HCT116 (cell line): ENCODE measurements at regions not wholly inside any gene's neighbourhood (a gene's known extent, or its start where the extent isn't known, plus 50 kb on each side); places are given as distances from the start of the nearest gene placed in this dataset.

Experiments used
- ATAC-seq: fragments of 200-7000 bp; cut with Tn5 transposase; 2 replicates; pipeline ENCODE4 v1.9.1; 2020; ENCODE audit warnings: mild to moderate bottlenecking, moderate library complexity
- BruUV-seq: library from RNA; stranded (reverse); fragments of 400-500 nt; replicated peaks from 2 replicates; lab custom pipeline; 2021; lab: Mats Ljungman, UMichigan
- CTCF ChIA-PET: fragments of 300-600 bp; sonication (Branson Sonifier 250); formaldehyde crosslinking; loops from one replicate; lab custom pipeline; 2021; ENCODE audit warnings: antibody characterized with exemption; lab: Charles Lee
- POLR2A ChIA-PET: fragments of 300-600, 350-600 bp; sonication (Branson Sonifier 250); formaldehyde crosslinking; loops from one replicate; lab custom pipeline; 2021; ENCODE audit warnings: antibody characterized with exemption; lab: Charles Lee
- RAD21 ChIA-PET, 2 experiments: fragments of 300-600 bp; sonication (Branson Sonifier 250); formaldehyde crosslinking; loops; one replicate each; lab custom pipeline; 2023; ENCODE audit warnings: low total read pairs in 2 of 2; ENCODE audit not compliant: uncharacterized antibody in 2 of 2, unreplicated experiment in 2 of 2, low non-redundant PET in 1 of 2; lab: Charles Lee
- DNase-seq: peaks from one replicate; pipeline ENCODE4 v3.0.0-alpha.2; 2010; ENCODE audit warnings: low read depth, low spot score
- H2AFZ ChIP-seq: fragments of 200-600 bp; shearing (Covaris generic), sonication (generic); 2 replicates; pipeline ENCODE4 v1.6.1; 2017; ENCODE audit warnings: low read depth, mixed run types, mixed read lengths, antibody characterized with exemption, low read length; ENCODE audit not compliant: poor library complexity, severe bottlenecking
- H3K27ac ChIP-seq: 2 replicates; pipeline ENCODE4 v1.5.1; 2012; ENCODE audit warnings: low read depth, low read length
- H3K27me3 ChIP-seq: fragments of 200-600 bp; sonication (generic); 2 replicates; pipeline ENCODE4 v1.6.1; 2016; ENCODE audit warnings: mixed run types, low read length, mixed read lengths; ENCODE audit not compliant: insufficient read depth
- H3K36me3 ChIP-seq, 2 experiments: fragments of 200-500 bp in 1 of 2; fragments of 200-600 bp in 1 of 2; sonication (Bioruptor generic) in 1 of 2; sonication (generic) in 1 of 2; 2 replicates each; pipeline versions ENCODE4 v1.5.1 to v1.6.1; 2014 to 2016; ENCODE audit warnings: low read length in 2 of 2, inconsistent platforms in 1 of 2, mixed read lengths in 1 of 2, mixed run types in 1 of 2; ENCODE audit not compliant: insufficient read depth in 2 of 2, control insufficient read depth in 1 of 2
- H3K4me1 ChIP-seq, 2 experiments: fragments of 200-600 bp in 1 of 2; sonication (generic) in 1 of 2; 2 replicates each; pipeline versions ENCODE4 v1.5.1 to v1.6.1; 2012 to 2017; ENCODE audit warnings: low read length in 2 of 2, inconsistent platforms in 1 of 2, mild to moderate bottlenecking in 1 of 2, mixed read lengths in 1 of 2, mixed run types in 1 of 2, moderate library complexity in 1 of 2; ENCODE audit not compliant: insufficient read depth in 2 of 2, control insufficient read depth in 1 of 2
- H3K4me2 ChIP-seq: fragments of 200-600 bp; sonication (generic); 2 replicates; pipeline ENCODE4 v1.6.1; 2017; ENCODE audit warnings: mixed run types, low read length, mixed read lengths
- H3K4me3 ChIP-seq, 2 experiments: fragments of 200-600 bp in 1 of 2; sonication (generic) in 1 of 2; replicated peaks in 1 of 2; 2 replicates each; pipeline ENCODE4 v1.5.1; 2011 to 2016; ENCODE audit warnings: low read length in 2 of 2, control low read depth in 1 of 2, low read depth in 1 of 2, mild to moderate bottlenecking in 1 of 2, mixed read lengths in 1 of 2, mixed run types in 1 of 2
- H3K79me2 ChIP-seq: fragments of 200-600 bp; sonication (generic); 2 replicates; pipeline ENCODE4 v1.6.1; 2017; ENCODE audit warnings: mild to moderate bottlenecking, mixed run types, low read length, moderate library complexity, mixed read lengths; ENCODE audit not compliant: insufficient read depth
- H3K9ac ChIP-seq: fragments of 200-600 bp; sonication (generic); 2 replicates; pipeline ENCODE4 v1.6.1; 2016; ENCODE audit warnings: low read length, mixed read lengths
- H3K9me2 ChIP-seq: fragments of 200-600 bp; sonication (generic), shearing (Covaris generic); 2 replicates; pipeline ENCODE4 v1.6.1; 2017; ENCODE audit warnings: mixed run types, mild to moderate bottlenecking, moderate library complexity; ENCODE audit not compliant: insufficient read depth
- H3K9me3 ChIP-seq, 2 experiments: fragments of 200-500 bp in 1 of 2; fragments of 200-600 bp in 1 of 2; sonication (Bioruptor generic) in 1 of 2; sonication (generic) in 1 of 2; 2 replicates each; pipeline ENCODE4 v1.6.1; 2014 to 2017; ENCODE audit warnings: low read length in 2 of 2, mixed read lengths in 2 of 2, inconsistent platforms in 1 of 2, low read depth in 1 of 2, mild to moderate bottlenecking in 1 of 2, mixed run types in 1 of 2, moderate library complexity in 1 of 2; ENCODE audit not compliant: control insufficient read depth in 1 of 2, insufficient read depth in 1 of 2
- H4K20me1 ChIP-seq: fragments of 200-600 bp; sonication (generic), shearing (Covaris generic); 2 replicates; pipeline ENCODE4 v1.6.1; 2017; ENCODE audit warnings: mixed run types, mild to moderate bottlenecking, moderate library complexity; ENCODE audit not compliant: insufficient read depth
- EGR1 ChIP-seq: IDR thresholded peaks from 2 replicates; pipeline ENCODE4 v1.6.1; 2012; ENCODE audit warnings: low read depth
- ELF1 ChIP-seq: IDR thresholded peaks from 2 replicates; pipeline ENCODE4 v1.6.1; 2012; ENCODE audit warnings: low read depth, borderline replicate concordance
- EZH2phosphoT487 ChIP-seq: fragments of 200-600 bp; IDR thresholded peaks from 2 replicates; pipeline ENCODE4 v1.6.1; 2018; ENCODE audit warnings: antibody characterized with exemption, borderline replicate concordance
- FOSL1 ChIP-seq: IDR thresholded peaks from 2 replicates; pipeline ENCODE4 v1.6.1; 2012; ENCODE audit warnings: low read depth
- JUND ChIP-seq: IDR thresholded peaks from 2 replicates; pipeline ENCODE4 v1.6.1; 2012
- POLR2A ChIP-seq: IDR thresholded peaks from 2 replicates; pipeline ENCODE4 v1.7.0; 2011; ENCODE audit warnings: borderline replicate concordance; ENCODE audit not compliant: insufficient read depth, insufficient read length; ENCODE audit errors: extremely low read depth
- SIN3A ChIP-seq: IDR thresholded peaks from 2 replicates; pipeline ENCODE4 v1.6.1; 2012; ENCODE audit warnings: low read depth
- SP1 ChIP-seq: IDR thresholded peaks from 2 replicates; pipeline ENCODE4 v1.6.1; 2012; ENCODE audit warnings: low read depth
- YY1 ChIP-seq: IDR thresholded peaks from 2 replicates; pipeline ENCODE4 v1.6.1; 2011; ENCODE audit warnings: low read length, low read depth, moderate library complexity, mild to moderate bottlenecking; ENCODE audit not compliant: insufficient replicate concordance; ENCODE audit errors: extremely low read depth
- ZNF274 ChIP-seq: fragments of 200-500 bp; sonication (Bioruptor generic); IDR thresholded peaks from 2 replicates; pipeline ENCODE4 v1.6.1; 2014; ENCODE audit warnings: mild to moderate bottlenecking, low read depth, low read length, inconsistent platforms
- intact Hi-C: fragments of 100-400 bp; cut with micrococcal nuclease; formaldehyde crosslinking; loops from 2 replicates; pipeline ENCODE4 v1.10.0; 2022
- TF ChIP-seq, protein P1 (sequence below): IDR thresholded peaks from 2 replicates; pipeline ENCODE4 v1.6.1; 2011; ENCODE audit warnings: mild to moderate bottlenecking, low read length, moderate library complexity; ENCODE audit not compliant: insufficient replicate concordance; ENCODE audit errors: extremely low read depth
- TF ChIP-seq, protein P2 (sequence below): IDR thresholded peaks from 2 replicates; pipeline ENCODE4 v1.6.1; 2012

DNA sequence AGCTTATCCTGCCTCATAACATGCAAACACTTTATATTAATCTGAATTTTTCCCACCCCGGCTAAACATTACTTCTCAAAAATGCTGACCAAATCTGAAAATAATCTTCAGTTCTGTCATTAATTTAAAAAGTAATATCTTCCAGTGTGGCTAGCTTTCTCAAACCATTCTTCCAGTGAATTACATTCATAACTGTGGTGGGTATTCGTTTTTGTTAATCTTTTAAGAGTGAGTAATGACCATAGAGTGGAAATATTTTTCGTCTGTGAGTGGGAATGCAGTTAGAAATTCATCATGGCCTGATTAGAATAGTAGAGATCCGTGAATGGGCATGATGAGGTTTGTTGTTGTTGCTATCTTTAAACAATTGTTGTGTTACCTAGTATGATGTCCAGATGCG is 138.6 kb upstream of the SFRP2 start:
- H3K9me3 ChIP-seq: no peaks in the 10 kb centered on the region
- RAD21 ChIA-PET: no interaction called here
- no peak overlapping the region for H3K4me2 ChIP-seq
- H4K20me1 ChIP-seq: no peaks in the 10 kb centered on the region
- H3K27ac ChIP-seq: no peak overlapping the region
- H3K9ac ChIP-seq: no peak overlapping the region
- no peak overlapping the region for H3K4me3 ChIP-seq
- no peaks in the 10 kb centered on the region for H3K9me2 ChIP-seq
- BruUV-seq: no TSS peak
- TF ChIP-seq, protein P1, sequence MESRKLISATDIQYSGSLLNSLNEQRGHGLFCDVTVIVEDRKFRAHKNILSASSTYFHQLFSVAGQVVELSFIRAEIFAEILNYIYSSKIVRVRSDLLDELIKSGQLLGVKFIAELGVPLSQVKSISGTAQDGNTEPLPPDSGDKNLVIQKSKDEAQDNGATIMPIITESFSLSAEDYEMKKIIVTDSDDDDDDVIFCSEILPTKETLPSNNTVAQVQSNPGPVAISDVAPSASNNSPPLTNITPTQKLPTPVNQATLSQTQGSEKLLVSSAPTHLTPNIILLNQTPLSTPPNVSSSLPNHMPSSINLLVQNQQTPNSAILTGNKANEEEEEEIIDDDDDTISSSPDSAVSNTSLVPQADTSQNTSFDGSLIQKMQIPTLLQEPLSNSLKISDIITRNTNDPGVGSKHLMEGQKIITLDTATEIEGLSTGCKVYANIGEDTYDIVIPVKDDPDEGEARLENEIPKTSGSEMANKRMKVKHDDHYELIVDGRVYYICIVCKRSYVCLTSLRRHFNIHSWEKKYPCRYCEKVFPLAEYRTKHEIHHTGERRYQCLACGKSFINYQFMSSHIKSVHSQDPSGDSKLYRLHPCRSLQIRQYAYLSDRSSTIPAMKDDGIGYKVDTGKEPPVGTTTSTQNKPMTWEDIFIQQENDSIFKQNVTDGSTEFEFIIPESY: no peak
- TF ChIP-seq, protein P2, sequence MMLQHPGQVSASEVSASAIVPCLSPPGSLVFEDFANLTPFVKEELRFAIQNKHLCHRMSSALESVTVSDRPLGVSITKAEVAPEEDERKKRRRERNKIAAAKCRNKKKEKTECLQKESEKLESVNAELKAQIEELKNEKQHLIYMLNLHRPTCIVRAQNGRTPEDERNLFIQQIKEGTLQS: no peak
- TF ChIP-seq ELF1 (no peak), POLR2A (no peak), ZNF274 (no peak), SIN3A (no peak), EZH2phosphoT487 (no peak), JUND (no peak), FOSL1 (no peak), EGR1 (no peak), SP1 (no peak), YY1 (no peak)
- TF ChIP-seq, all 23 proteins: peak for 0
- CTCF ChIA-PET: no interaction called here
- ATAC-seq: no peak
- POLR2A ChIA-PET: no interaction called here
- H3K79me2 ChIP-seq: no peaks in the 10 kb centered on the region
- no peak overlapping the region for H2AFZ ChIP-seq
- no peaks in the 10 kb centered on the region for H3K27me3 ChIP-seq
- intact Hi-C loops: no loop called here
- H3K4me1 ChIP-seq: no peaks in the 10 kb centered on the region
- H3K36me3 ChIP-seq: no peaks in the 10 kb centered on the region
- no peak for DNase-seq
